HL-60 (cell line): ENCODE measurements at regions not wholly inside any gene's neighbourhood (a gene's known extent, or its start where the extent isn't known, plus 50 kb on each side); places are given as distances from the start of the nearest gene placed in this dataset.

Source experiments
- DNase-seq, 2 experiments: peaks; one replicate each; pipeline ENCODE4 v3.0.0-alpha.2; 2010 to 2020; ENCODE audit warnings: low read depth in 1 of 2, low spot score in 1 of 2
- H3K27ac ChIP-seq: fragments of 250-450 bp; sonication (Bioruptor Pico); replicated peaks from 2 replicates; pipeline ENCODE4 v1.5.1; 2020; ENCODE audit warnings: mild to moderate bottlenecking, moderate library complexity
- H3K27me3 ChIP-seq: fragments of 250-450 bp; sonication (Bioruptor Pico); 2 replicates; pipeline ENCODE4 v1.5.1; 2021; ENCODE audit warnings: mild to moderate bottlenecking, moderate library complexity; ENCODE audit not compliant: insufficient read depth, poor library complexity, severe bottlenecking
- H3K4me3 ChIP-seq: replicated peaks from 2 replicates; pipeline ENCODE4 v1.5.1; 2011; ENCODE audit warnings: mild to moderate bottlenecking, control low read depth, low read length; ENCODE audit not compliant: insufficient read depth
- CTCF ChIP-seq: IDR thresholded peaks from one replicate; pipeline ENCODE4 v1.5.1; 2011; ENCODE audit warnings: low read length, control low read depth, inconsistent platforms; ENCODE audit not compliant: insufficient read depth
- GABPA ChIP-seq: IDR thresholded peaks from 2 replicates; pipeline ENCODE4 v1.6.1; 2012; ENCODE audit warnings: low read depth
- POLR2AphosphoS5 ChIP-seq: IDR thresholded peaks from 2 replicates; pipeline ENCODE4 v1.6.1; 2012; ENCODE audit warnings: low read depth
- REST ChIP-seq: IDR thresholded peaks from 2 replicates; pipeline ENCODE4 v1.6.1; 2012; ENCODE audit warnings: low read depth; ENCODE audit not compliant: insufficient replicate concordance
- SPI1 ChIP-seq: IDR thresholded peaks from 2 replicates; pipeline ENCODE4 v1.6.1; 2012; ENCODE audit warnings: low read depth, mild to moderate bottlenecking, borderline replicate concordance

DNA sequence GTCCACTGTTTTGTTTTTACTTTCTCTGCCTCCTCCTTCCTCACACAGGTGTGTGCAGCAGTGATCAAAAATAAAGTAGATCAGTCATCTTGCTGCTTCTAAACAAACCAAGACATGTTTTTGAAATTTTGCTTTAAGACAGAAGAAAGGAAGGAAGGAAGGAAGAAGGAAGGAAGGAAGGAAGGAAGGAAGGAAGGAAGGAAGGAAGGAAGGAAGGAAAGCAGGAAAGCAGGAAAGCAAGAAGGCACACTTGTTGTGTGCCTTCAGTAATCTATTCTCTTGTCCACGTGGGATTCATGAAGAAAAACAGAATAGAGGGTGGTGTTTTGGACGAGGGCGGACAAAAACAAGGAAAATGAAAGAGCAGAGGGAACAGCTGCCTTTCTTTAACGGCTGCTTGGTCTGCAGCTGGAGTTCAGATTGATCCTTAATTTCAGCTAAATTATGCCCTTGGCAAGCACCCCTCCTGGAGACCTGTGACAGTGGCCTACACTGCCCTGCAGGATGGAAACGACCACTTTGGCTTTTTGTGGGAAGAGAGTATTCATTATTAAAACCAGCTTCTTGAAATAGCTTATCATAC lies 188.5 kb upstream of the IRX3 start:
- H3K27me3 ChIP-seq = no peaks in the 10 kb centered on the region
- TF ChIP-seq GABPA = no peak
- no peak for TF ChIP-seq REST
- no peak for TF ChIP-seq POLR2AphosphoS5
- TF ChIP-seq CTCF = no peak
- TF ChIP-seq SPI1 = no peak
- H3K4me3 ChIP-seq = no peak overlapping the region
- DNase-seq = no peak
- no peak overlapping the region for H3K27ac ChIP-seq

DNA sequence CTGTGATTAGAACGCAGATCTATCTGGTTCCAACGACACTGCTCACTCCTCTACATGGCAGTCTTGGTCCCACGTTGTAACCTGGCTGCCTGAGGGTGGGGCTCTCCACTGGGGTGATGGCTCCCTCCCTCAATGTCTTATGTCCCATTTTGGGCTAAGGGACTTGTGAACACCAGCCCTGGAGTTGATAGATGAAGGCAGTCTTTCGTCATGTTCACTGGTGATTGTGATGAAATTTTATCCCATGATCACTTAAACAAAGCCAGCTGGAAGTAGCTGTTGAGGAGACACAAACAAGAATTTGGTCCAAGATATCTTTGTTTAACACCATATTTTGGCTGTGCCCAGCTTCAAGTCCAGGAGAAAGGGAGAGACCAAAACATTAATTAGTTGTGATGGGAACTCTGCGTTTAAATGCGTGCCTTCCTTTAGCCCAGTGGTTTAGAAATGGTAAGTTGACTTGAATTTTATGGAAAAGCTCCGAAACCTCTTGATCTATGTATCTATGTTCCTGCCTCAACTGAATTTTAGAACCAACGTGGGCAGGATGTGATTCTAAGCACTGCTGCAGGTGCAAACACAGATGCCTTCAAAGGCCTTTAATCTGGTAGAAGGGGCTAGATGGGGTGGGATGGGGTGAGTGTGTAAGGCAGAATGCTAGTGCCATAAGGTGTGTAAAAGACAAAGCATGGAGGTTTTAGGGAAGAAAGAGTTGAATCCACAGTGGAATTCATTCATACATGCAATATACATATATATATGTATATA lies 186.8 kb upstream of the IRX3 start:
- no peak for DNase-seq
- no peaks in the 10 kb centered on the region for H3K27me3 ChIP-seq
- no peak overlapping the region for H3K27ac ChIP-seq
- no peak for TF ChIP-seq GABPA
- TF ChIP-seq CTCF = no peak
- TF ChIP-seq POLR2AphosphoS5 = no peak
- no peak for TF ChIP-seq SPI1
- TF ChIP-seq REST = no peak
- H3K4me3 ChIP-seq = no peak overlapping the region

- Histone ChIP-seq H3K27ac (no peak overlapping the region), H3K27me3 (no peaks in the 10 kb centered on the region), H3K4me3 (no peak overlapping the region)
- TF ChIP-seq POLR2AphosphoS5 (no peak), REST (no peak)
- no peak for DNase-seq
Observed at GRCh38 chr16:54467398-54467797, 180.8 kb upstream of the IRX3 start.
